ENCODE measurements at regions not wholly inside any gene's neighbourhood (a gene's known extent, or its start where the extent isn't known, plus 50 kb on each side); places are given as distances from the start of the nearest gene placed in this dataset.
"Not testable (repeated sequence)": the region's sequence is repeated elsewhere in the genome, so short reads cannot be mapped to it uniquely, and the experiment has no call there.

DNA sequence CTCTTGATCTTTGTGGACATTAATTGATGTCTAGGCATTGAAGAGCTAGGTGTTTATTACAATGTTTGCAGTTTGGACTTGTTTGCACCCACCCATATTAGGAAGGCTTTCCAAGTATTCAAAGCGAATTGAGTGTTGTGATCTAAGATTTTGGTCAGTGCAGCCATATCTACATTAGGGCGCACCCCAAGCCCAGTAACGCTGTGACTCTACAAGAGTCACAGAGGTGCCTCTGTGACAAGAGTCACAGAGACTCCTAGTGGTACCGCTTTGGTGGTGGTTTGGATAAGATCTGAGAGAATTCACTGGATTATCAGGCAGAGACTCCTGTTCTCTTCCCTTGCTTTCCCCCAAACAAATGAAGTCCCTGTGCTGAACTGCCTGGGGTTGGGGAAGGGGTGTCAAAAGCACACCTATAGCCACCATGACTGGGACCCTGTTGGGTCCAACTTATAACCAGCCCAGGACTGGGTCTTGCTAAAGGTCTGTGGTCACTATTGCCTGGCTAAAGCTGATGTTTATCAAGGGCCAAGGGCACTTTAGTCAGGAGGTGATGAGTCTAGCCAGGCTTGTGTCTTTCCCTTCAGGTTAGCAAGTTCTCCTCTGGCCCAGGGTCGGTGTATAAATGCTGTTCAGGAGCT, 114.1 kb upstream of the RIOK2 start:
- FAIRE-seq: peak; percentile 73
- DNase-seq (ENCODE audit: insufficient read length, low spot score): peak; percentile 18
- no peak for TF ChIP-seq POU2F2 (IDR thresholded peaks at IDR 0.05; ENCODE audit: low read depth, low read length)
- no peak for TF ChIP-seq POLR2AphosphoS5 (IDR thresholded peaks at IDR 0.05; ENCODE audit: low read depth, low read length)
- no peak for TF ChIP-seq PAX5 (IDR thresholded peaks at IDR 0.05; ENCODE audit: insufficient read depth, low read length, severe bottlenecking)
- no peak for TF ChIP-seq SPI1 (IDR thresholded peaks at IDR 0.05; ENCODE audit: low read depth, low read length)
- TF ChIP-seq TAF1 (IDR thresholded peaks at IDR 0.05; ENCODE audit: low read depth, low read length): no peak
- TF ChIP-seq POLR2A (IDR thresholded peaks at IDR 0.05; ENCODE audit: low read depth, low read length): no peak

DNA sequence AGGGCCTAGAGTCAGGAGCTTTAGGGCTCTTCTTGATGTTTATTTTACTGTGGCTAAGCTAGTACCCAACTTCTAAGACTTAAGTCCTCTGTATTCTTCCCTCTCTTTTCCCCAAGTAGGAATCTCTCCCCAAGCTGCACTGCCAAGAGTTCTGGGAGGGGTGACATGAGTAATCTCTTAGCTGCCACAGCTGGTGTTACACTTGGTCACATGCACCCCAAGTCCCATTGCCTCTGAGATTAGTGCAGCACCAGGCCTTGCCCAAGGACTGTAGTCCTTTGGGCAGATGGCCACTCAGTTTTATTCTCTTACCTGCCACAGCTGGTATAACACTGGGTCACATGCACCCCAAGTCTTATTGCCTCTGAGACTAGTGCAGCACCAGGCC, 114.7 kb upstream of the RIOK2 start:
- DNase-seq (ENCODE audit: insufficient read length, low spot score) (no peak), FAIRE-seq (no peak)
- TF ChIP-seq TAF1 (IDR thresholded peaks at IDR 0.05; ENCODE audit: low read depth, low read length): no peak
- TF ChIP-seq SPI1 (IDR thresholded peaks at IDR 0.05; ENCODE audit: low read depth, low read length): no peak
- TF ChIP-seq POLR2A (IDR thresholded peaks at IDR 0.05; ENCODE audit: low read depth, low read length): no peak
- no peak for TF ChIP-seq PAX5 (IDR thresholded peaks at IDR 0.05; ENCODE audit: insufficient read depth, low read length, severe bottlenecking)
- TF ChIP-seq POU2F2 (IDR thresholded peaks at IDR 0.05; ENCODE audit: low read depth, low read length): no peak
- no peak for TF ChIP-seq POLR2AphosphoS5 (IDR thresholded peaks at IDR 0.05; ENCODE audit: low read depth, low read length)

DNA sequence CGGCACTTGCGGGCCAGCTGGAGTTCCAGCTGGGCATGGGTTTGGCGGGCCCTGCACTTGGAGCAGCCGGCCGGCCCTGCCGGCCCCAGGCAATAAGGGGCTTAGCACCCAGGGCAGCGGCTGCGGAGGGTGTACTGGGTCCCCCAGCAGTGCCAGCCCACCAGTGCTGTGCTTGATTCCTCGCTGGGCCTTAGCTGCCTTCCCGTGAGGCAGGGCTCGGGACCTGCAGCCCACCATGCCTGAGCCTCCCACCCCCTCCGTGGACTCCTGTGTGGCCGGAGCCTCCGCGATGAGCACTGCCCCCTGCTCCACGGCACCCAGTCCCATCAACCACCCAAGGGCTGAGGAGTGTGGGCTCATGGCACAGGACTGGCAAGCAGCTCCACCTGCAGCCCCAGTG, 118.1 kb upstream of the RIOK2 start:
- not testable (repeated sequence) for DNase-seq (ENCODE audit: insufficient read length, low spot score); FAIRE-seq

DNA sequence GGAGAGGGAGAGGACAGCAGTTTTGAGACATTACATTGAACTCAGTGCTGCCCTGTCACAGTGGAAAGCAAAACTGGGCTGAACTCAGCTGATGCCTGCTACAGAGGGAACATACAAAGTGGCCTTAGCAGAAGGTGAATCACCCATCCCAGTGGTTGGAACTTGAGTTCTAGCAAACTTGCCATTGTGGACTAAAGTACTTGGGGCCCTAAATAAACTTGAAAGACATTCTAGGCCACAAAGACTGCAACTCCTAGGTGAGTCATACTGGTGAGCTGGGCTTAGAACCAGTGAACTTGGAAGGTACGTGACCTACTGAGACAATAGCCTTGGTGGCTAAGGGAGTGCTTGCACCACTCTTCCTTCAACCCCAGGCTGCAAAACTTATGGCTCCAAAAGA, 155.7 kb upstream of the RIOK2 start:
- FAIRE-seq (peak; percentile 26), DNase-seq (ENCODE audit: insufficient read length, low spot score) (no peak)
- TF ChIP-seq PAX5 (IDR thresholded peaks at IDR 0.05; ENCODE audit: insufficient read depth, low read length, severe bottlenecking) (no peak), TAF1 (IDR thresholded peaks at IDR 0.05; ENCODE audit: low read depth, low read length) (no peak), POU2F2 (IDR thresholded peaks at IDR 0.05; ENCODE audit: low read depth, low read length) (no peak), SPI1 (IDR thresholded peaks at IDR 0.05; ENCODE audit: low read depth, low read length) (no peak), POLR2AphosphoS5 (IDR thresholded peaks at IDR 0.05; ENCODE audit: low read depth, low read length) (no peak)

DNA sequence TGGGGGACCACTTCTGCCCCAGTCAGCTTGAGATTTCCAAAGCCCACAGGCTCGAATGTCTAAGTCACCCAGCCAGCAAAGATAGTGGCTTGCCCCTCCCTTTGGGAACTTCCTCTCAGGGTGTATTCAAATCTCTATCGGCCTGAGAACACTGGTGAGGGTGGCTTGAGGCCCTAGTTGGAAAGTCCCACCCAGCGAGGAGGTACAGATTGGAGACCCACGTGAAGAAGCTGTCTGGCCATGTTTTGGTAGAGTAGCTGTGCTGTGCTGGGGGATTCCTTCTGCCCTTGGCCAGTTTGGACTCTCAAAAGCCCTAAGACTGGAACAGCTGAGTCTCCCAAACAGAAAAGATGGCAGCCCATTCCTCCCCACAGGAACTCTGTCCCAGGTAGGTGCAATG, 172.7 kb upstream of the RIOK2 start:
- peak; percentile 94 for FAIRE-seq
- TF ChIP-seq SPI1 (IDR thresholded peaks at IDR 0.05; ENCODE audit: low read depth, low read length) (peak; percentile 63), POU2F2 (IDR thresholded peaks at IDR 0.05; ENCODE audit: low read depth, low read length) (0 out of 2 replicates have a peak, but pooled peaks have one; percentile 54), POLR2AphosphoS5 (IDR thresholded peaks at IDR 0.05; ENCODE audit: low read depth, low read length) (no peak)
- peak; percentile 13 for DNase-seq (ENCODE audit: insufficient read length, low spot score)

DNA sequence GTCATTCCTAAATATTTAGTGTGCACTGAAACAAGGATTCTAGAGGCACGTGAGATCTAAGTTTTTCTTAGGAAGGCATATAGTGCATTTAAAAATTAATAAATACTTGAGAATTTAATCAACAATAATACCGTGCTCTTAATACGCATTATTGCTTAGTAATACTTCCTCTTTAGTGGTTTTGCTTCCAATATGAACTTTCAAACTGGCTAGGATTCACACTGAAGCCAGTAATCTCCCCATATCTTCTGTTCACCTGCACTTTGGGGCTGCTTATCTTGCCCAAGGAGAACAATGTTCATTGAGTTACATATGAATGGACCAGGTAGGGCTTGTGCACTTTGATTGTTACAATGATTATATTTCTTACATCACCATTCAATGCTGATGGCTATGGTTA, 180.5 kb upstream of the RIOK2 start:
- DNase-seq (ENCODE audit: insufficient read length, low spot score): no peak
- FAIRE-seq: peak; percentile 78
- no peak for TF ChIP-seq PAX5 (IDR thresholded peaks at IDR 0.05; ENCODE audit: insufficient read depth, low read length, severe bottlenecking)
- no peak for TF ChIP-seq TAF1 (IDR thresholded peaks at IDR 0.05; ENCODE audit: low read depth, low read length)
- TF ChIP-seq POLR2A (IDR thresholded peaks at IDR 0.05; ENCODE audit: low read depth, low read length): no peak
- TF ChIP-seq SPI1 (IDR thresholded peaks at IDR 0.05; ENCODE audit: low read depth, low read length): no peak
- TF ChIP-seq POLR2AphosphoS5 (IDR thresholded peaks at IDR 0.05; ENCODE audit: low read depth, low read length): no peak
- TF ChIP-seq POU2F2 (IDR thresholded peaks at IDR 0.05; ENCODE audit: low read depth, low read length): no peak

DNA sequence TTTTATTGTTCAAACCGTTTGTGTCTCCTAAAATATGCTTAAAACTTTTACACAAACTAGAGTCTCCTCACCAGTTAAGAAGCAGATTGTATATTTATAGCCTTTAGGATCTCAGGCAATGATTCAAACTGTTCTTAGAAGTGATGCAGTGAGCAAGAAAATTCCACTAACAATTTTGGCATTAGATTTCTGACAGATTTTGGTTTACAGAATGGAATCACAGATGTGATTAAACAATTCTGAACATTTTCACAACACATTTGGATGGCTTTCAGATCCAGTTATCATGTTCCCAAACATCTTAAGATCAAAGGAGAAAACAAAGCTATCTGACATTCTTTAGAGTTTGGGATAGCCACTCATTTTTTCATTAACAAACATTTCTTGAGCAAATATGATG, 181.7 kb upstream of the RIOK2 start:
- DNase-seq (ENCODE audit: insufficient read length, low spot score) (no peak), FAIRE-seq (no peak)
- no peak for TF ChIP-seq POU2F2 (IDR thresholded peaks at IDR 0.05; ENCODE audit: low read depth, low read length)
- TF ChIP-seq POLR2AphosphoS5 (IDR thresholded peaks at IDR 0.05; ENCODE audit: low read depth, low read length): no peak
- TF ChIP-seq SPI1 (IDR thresholded peaks at IDR 0.05; ENCODE audit: low read depth, low read length): no peak
- no peak for TF ChIP-seq TAF1 (IDR thresholded peaks at IDR 0.05; ENCODE audit: low read depth, low read length)
- TF ChIP-seq POLR2A (IDR thresholded peaks at IDR 0.05; ENCODE audit: low read depth, low read length): no peak
- TF ChIP-seq PAX5 (IDR thresholded peaks at IDR 0.05; ENCODE audit: insufficient read depth, low read length, severe bottlenecking): no peak

DNA sequence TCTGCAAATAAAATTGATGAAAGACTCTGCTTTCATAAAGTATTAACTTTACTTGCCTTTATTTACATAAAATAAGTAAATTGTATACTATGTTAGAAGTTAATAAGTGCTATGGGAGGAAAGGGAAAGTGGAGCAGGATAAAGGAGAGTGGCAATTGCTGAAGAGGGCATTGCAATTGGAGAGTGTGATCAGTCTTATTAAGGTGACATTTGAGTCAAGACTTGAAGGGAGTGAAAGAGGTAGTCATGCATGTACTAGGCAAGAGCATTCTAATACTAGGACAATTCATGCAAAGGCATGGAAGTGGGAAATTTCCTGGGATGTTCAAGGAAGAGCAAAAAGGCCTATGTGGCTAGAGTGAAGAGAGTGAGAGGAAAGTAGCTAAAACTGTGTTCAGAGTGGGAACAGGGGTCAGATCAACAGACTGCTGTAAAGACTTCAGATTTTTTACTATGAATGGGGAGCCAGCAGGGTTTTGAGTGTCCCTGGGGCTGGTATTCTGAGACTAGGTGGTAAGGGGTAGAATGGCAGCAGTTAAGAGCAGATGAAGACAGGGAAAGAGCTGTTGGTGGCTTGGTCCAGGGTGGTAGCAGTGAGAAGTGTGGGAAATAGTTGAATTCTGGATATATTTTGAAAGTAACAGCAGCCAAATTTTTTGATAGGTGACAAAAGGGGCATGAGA, 182.3 kb upstream of the RIOK2 start:
- FAIRE-seq (no peak), DNase-seq (ENCODE audit: insufficient read length, low spot score) (no peak)
- TF ChIP-seq TAF1 (IDR thresholded peaks at IDR 0.05; ENCODE audit: low read depth, low read length) (no peak), POLR2AphosphoS5 (IDR thresholded peaks at IDR 0.05; ENCODE audit: low read depth, low read length) (no peak), POLR2A (IDR thresholded peaks at IDR 0.05; ENCODE audit: low read depth, low read length) (no peak), POU2F2 (IDR thresholded peaks at IDR 0.05; ENCODE audit: low read depth, low read length) (no peak), PAX5 (IDR thresholded peaks at IDR 0.05; ENCODE audit: insufficient read depth, low read length, severe bottlenecking) (no peak), SPI1 (IDR thresholded peaks at IDR 0.05; ENCODE audit: low read depth, low read length) (no peak)

DNA sequence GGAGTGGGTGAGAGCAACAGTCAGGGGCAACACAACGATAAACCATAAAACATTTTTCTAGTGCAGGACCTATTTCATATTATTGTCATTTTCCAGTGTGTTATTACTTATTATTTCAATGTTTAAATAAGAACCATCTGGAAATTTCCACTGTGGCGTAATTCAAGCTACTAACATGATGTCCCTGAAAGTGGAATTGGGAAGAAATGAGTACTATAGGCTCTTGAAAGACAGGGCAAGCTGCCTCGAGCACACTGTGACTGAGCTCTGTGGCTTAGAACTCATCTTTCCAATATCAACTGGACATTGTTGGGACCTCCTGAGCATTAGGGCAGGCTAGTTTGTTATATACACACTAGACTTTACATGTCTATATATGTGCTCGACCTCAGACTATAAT, 182.9 kb upstream of the RIOK2 start:
- TF ChIP-seq PAX5 (IDR thresholded peaks at IDR 0.05; ENCODE audit: insufficient read depth, low read length, severe bottlenecking) (no peak), TAF1 (IDR thresholded peaks at IDR 0.05; ENCODE audit: low read depth, low read length) (no peak)
- no peak for DNase-seq (ENCODE audit: insufficient read length, low spot score)
- FAIRE-seq: no peak

DNA sequence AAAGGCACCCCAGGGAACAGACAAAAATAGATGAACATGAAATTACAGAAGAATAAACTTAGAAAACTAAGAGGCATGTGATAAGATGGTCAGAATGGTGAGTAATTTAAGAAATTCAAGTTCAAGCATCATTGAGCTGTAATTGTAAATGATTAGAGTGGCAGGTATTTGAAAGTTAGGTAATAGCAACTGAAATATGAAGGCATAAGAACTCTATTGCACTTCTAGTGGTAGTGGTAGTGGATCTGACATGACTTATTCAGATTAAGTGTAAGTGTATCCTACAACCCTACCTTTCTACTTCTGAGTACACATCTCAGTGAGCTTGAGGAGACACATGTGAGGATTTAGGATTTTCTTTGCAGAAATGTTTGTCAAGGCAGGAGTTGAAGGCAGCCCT, 192.9 kb upstream of the RIOK2 start:
- no peak for FAIRE-seq
- TF ChIP-seq POLR2AphosphoS5 (IDR thresholded peaks at IDR 0.05; ENCODE audit: low read depth, low read length) (no peak), SPI1 (IDR thresholded peaks at IDR 0.05; ENCODE audit: low read depth, low read length) (no peak), PAX5 (IDR thresholded peaks at IDR 0.05; ENCODE audit: insufficient read depth, low read length, severe bottlenecking) (no peak), POLR2A (IDR thresholded peaks at IDR 0.05; ENCODE audit: low read depth, low read length) (no peak), POU2F2 (IDR thresholded peaks at IDR 0.05; ENCODE audit: low read depth, low read length) (no peak)

More for the DNA sequence above, 192.9 kb upstream of the RIOK2 start:
- DNase-seq (ENCODE audit: insufficient read length, low spot score): no peak
